ENCODE measurements at regions not wholly inside any gene's neighbourhood (a gene's known extent, or its start where the extent isn't known, plus 50 kb on each side); places are given as distances from the start of the nearest gene placed in this dataset.

GRCh38 chr17:71821511-71821910, 299.3 kb upstream of the SOX9 start:
- Histone ChIP-seq H3K4me3 (no peak overlapping the region), H3K9me3 (no peaks in the 10 kb centered on the region), H3K4me1 (no peaks in the 10 kb centered on the region), H3K27ac (no peak overlapping the region), H3K27me3 (no peaks in the 10 kb centered on the region), H3K36me3 (no peaks in the 10 kb centered on the region)
- TF ChIP-seq POLR2A (IDR thresholded peaks at IDR 0.05) (no peak), CTCF (IDR thresholded peaks at IDR 0.05) (no peak)
- 70% methylated on average over 4 of the region's 4 CpGs for WGBS (ENCODE audit: insufficient coverage, low coverage, low lambda C conversion rate, missing lambda C conversion rate)
- no peak for ATAC-seq
- intact Hi-C loops (cut with DNase I), result no loop called here
- no peak for DNase-seq

- no peak for TF ChIP-seq CTCF (IDR thresholded peaks at IDR 0.05)
- TF ChIP-seq POLR2A (IDR thresholded peaks at IDR 0.05), result no peak
- ATAC-seq (no peak), DNase-seq (no peak)
- Histone ChIP-seq H3K9me3 (no peaks in the 10 kb centered on the region), H3K4me3 (no peak overlapping the region), H3K36me3 (no peaks in the 10 kb centered on the region), H3K27ac (no peak overlapping the region), H3K27me3 (no peaks in the 10 kb centered on the region), H3K4me1 (no peaks in the 10 kb centered on the region)
- intact Hi-C loops (cut with DNase I), result no loop called here
- 65% methylated on average over 4 of the region's 4 CpGs for WGBS (ENCODE audit: insufficient coverage, low coverage, low lambda C conversion rate, missing lambda C conversion rate)
Observed at GRCh38 chr17:71824671-71825070, 296.1 kb upstream of the SOX9 start.

- intact Hi-C loops (cut with DNase I), result no loop called here
- WGBS (ENCODE audit: insufficient coverage, low coverage, low lambda C conversion rate, missing lambda C conversion rate), result 66% methylated on average over 4 of the region's 4 CpGs
- no peak for ATAC-seq
Observed at GRCh38 chr17:71825687-71826086, 295.1 kb upstream of the SOX9 start.

GRCh38 chr17:71828182-71828596, 292.6 kb upstream of the SOX9 start:
- Histone ChIP-seq H3K4me3 (no peak overlapping the region), H3K27me3 (no peaks in the 10 kb centered on the region), H3K9me3 (no peaks in the 10 kb centered on the region), H3K27ac (no peak overlapping the region), H3K36me3 (no peaks in the 10 kb centered on the region), H3K4me1 (no peaks in the 10 kb centered on the region)
- intact Hi-C loops (cut with DNase I), result no loop called here
- TF ChIP-seq CTCF (IDR thresholded peaks at IDR 0.05) (no peak), POLR2A (IDR thresholded peaks at IDR 0.05) (no peak)
- ATAC-seq (no peak), DNase-seq (no peak)
- 29% methylated on average over 5 of the region's 5 CpGs for WGBS (ENCODE audit: insufficient coverage, low coverage, low lambda C conversion rate, missing lambda C conversion rate)

More at GRCh38 chr17:71825687-71826086, 295.1 kb upstream of the SOX9 start:
- H3K36me3 ChIP-seq, result no peaks in the 10 kb centered on the region
- no peaks in the 10 kb centered on the region for H3K9me3 ChIP-seq
- H3K4me1 ChIP-seq, result no peaks in the 10 kb centered on the region
- no peak for DNase-seq
- H3K4me3 ChIP-seq, result no peak overlapping the region
- TF ChIP-seq CTCF (IDR thresholded peaks at IDR 0.05) (no peak), POLR2A (IDR thresholded peaks at IDR 0.05) (no peak)
- H3K27me3 ChIP-seq, result no peaks in the 10 kb centered on the region
- no peak overlapping the region for H3K27ac ChIP-seq

- H3K27ac ChIP-seq, result no peak overlapping the region
- DNase-seq (no peak), ATAC-seq (no peak)
- no peak for TF ChIP-seq POLR2A (IDR thresholded peaks at IDR 0.05)
- no peak for TF ChIP-seq CTCF (IDR thresholded peaks at IDR 0.05)
- H3K36me3 ChIP-seq, result no peaks in the 10 kb centered on the region
- no peak overlapping the region for H3K4me3 ChIP-seq
- 44% methylated on average over 7 of the region's 7 CpGs for WGBS (ENCODE audit: insufficient coverage, low coverage, low lambda C conversion rate, missing lambda C conversion rate)
- H3K4me1 ChIP-seq, result no peaks in the 10 kb centered on the region
- H3K27me3 ChIP-seq, result no peaks in the 10 kb centered on the region
- intact Hi-C loops (cut with DNase I), result no loop called here
- H3K9me3 ChIP-seq, result no peaks in the 10 kb centered on the region
Observed at GRCh38 chr17:71830866-71831265, 290.0 kb upstream of the SOX9 start.
